ENCODE measurements at regions not wholly inside any gene's neighbourhood (a gene's known extent, or its start where the extent isn't known, plus 50 kb on each side); places are given as distances from the start of the nearest gene placed in this dataset.

- TF ChIP-seq POLR2A (IDR thresholded peaks at IDR 0.05) (no peak), POLR2AphosphoS5 (IDR thresholded peaks at IDR 0.05) (no peak)
- TF ChIP-seq, protein P1, sequence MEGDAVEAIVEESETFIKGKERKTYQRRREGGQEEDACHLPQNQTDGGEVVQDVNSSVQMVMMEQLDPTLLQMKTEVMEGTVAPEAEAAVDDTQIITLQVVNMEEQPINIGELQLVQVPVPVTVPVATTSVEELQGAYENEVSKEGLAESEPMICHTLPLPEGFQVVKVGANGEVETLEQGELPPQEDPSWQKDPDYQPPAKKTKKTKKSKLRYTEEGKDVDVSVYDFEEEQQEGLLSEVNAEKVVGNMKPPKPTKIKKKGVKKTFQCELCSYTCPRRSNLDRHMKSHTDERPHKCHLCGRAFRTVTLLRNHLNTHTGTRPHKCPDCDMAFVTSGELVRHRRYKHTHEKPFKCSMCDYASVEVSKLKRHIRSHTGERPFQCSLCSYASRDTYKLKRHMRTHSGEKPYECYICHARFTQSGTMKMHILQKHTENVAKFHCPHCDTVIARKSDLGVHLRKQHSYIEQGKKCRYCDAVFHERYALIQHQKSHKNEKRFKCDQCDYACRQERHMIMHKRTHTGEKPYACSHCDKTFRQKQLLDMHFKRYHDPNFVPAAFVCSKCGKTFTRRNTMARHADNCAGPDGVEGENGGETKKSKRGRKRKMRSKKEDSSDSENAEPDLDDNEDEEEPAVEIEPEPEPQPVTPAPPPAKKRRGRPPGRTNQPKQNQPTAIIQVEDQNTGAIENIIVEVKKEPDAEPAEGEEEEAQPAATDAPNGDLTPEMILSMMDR (IDR thresholded peaks at IDR 0.05 in 8 of 11, conservative IDR thresholded peaks at IDR 0.05 in 3 of 11): peak in 8 of 11 experiments; percentile 11 to 59 (median 52)
- Histone ChIP-seq H3K4me3 (no peak overlapping the region), H3K9me3 (no peaks in the 10 kb centered on the region), H3K27ac (no peak overlapping the region), H3K36me3 (peaks cover 0 to 14% (median 0%) of the 10 kb centered on the region in 6 donors), H3K4me1 (peaks cover 5 to 55% (median 24%) of the 10 kb centered on the region in 6 donors), H3K27me3 (replicated peaks in 1 of 7) (no peaks in the 10 kb centered on the region)
- no peak for DNase-seq
- intact Hi-C loops (cut with DNase I; ENCODE audit: low total_unique reads): no loop called here
- WGBS, 5 donors: 84 to 86% (median 85%) methylated on average over 3 of the region's 3 CpGs
Measured at GRCh38 chr6:4008324-4009047, 70.5 kb downstream of the FAM217A start.

DNA sequence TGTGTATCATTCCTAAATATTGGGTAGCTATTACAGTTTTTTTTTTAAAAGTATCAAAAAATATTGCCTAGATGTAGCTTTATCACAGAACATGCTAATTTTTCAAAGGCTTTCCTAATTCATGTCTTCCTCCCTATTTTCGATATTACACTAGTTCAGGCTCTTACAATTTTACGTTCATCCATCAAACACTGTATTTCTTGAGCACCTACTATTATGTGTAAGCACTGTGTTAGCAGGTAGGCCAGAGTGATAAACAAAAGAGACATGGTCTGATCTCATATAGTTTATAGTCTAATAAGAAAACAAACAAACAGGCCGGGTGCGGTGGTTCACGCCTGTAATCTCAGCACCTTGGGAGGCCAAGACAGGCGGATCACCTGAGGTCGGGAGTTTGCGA is 69.5 kb downstream of the FAM217A start:
- intact Hi-C loops (cut with DNase I; ENCODE audit: low total_unique reads): no loop called here
- Histone ChIP-seq H3K27me3 (replicated peaks in 1 of 7) (no peaks in the 10 kb centered on the region), H3K4me3 (no peak overlapping the region), H3K27ac (no peak overlapping the region), H3K4me1 (peaks cover 5 to 64% (median 24%) of the 10 kb centered on the region in 6 donors), H3K9me3 (no peaks in the 10 kb centered on the region), H3K36me3 (peaks cover 0 to 15% (median 2%) of the 10 kb centered on the region in 6 donors)
- WGBS, 5 donors: 93 to 96% (median 94%) methylated on average over 8 of the region's 8 CpGs
- DNase-seq: no peak
- TF ChIP-seq, protein P1 (IDR thresholded peaks at IDR 0.05 in 8 of 11, conservative IDR thresholded peaks at IDR 0.05 in 3 of 11): no peak
- no peak for TF ChIP-seq POLR2A (IDR thresholded peaks at IDR 0.05)
- TF ChIP-seq POLR2AphosphoS5 (IDR thresholded peaks at IDR 0.05): no peak

- WGBS, 5 donors: 70 to 88% (median 80%) methylated on average over 2 of the region's 2 CpGs
- TF ChIP-seq POLR2AphosphoS5 (IDR thresholded peaks at IDR 0.05): no peak
- TF ChIP-seq POLR2A (IDR thresholded peaks at IDR 0.05): no peak
- TF ChIP-seq, protein P1 (IDR thresholded peaks at IDR 0.05 in 8 of 11, conservative IDR thresholded peaks at IDR 0.05 in 3 of 11): no peak
Measured at GRCh38 chr6:4010048-4010447, 68.9 kb downstream of the FAM217A start.

DNA sequence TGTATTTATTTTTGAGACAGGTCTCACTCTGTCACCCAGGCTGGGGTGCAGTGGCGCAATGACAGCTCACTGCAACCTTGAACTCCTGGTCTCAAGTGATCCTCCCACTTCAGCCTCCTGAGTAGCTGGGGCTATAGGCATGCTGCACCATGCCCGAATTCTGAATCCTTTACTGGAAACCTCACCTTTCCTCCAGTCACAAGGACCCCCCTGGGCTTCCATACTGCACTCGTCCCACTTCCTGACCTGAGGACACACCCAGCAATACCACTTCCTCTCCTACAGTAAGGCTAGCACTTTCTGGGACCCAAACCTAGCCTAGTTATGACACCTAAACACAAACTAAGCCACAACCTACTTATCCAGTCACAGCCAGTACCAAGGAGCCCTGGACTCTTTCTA is 68.2 kb downstream of the FAM217A start:
- intact Hi-C loops (cut with DNase I; ENCODE audit: low total_unique reads): no loop called here
- Histone ChIP-seq H3K4me3 (no peak overlapping the region), H3K27ac (peak overlapping the region in 3 of 8 donors; percentile 17 to 42 (median 22)), H3K9me3 (no peaks in the 10 kb centered on the region), H3K36me3 (peaks cover 0 to 13% (median 2%) of the 10 kb centered on the region in 6 donors), H3K4me1 (peaks cover 5 to 72% (median 26%) of the 10 kb centered on the region in 6 donors), H3K27me3 (replicated peaks in 1 of 7) (no peaks in the 10 kb centered on the region)
- peak in 1 of 3 donors; percentile 27 for TF ChIP-seq POLR2AphosphoS5 (IDR thresholded peaks at IDR 0.05)
- TF ChIP-seq, protein P1 (IDR thresholded peaks at IDR 0.05 in 8 of 11, conservative IDR thresholded peaks at IDR 0.05 in 3 of 11): no peak
- WGBS, 5 donors: 37 to 54% (median 48%) methylated on average over 3 of the region's 3 CpGs
- DNase-seq: no peak

More at GRCh38 chr6:4010048-4010447, 68.9 kb downstream of the FAM217A start:
- peaks cover 5 to 67% (median 24%) of the 10 kb centered on the region in 6 donors for H3K4me1 ChIP-seq
- intact Hi-C loops (cut with DNase I; ENCODE audit: low total_unique reads): no loop called here
- H3K27me3 ChIP-seq (replicated peaks in 1 of 7): no peaks in the 10 kb centered on the region
- H3K27ac ChIP-seq: no peak overlapping the region
- peaks cover 0 to 13% (median 2%) of the 10 kb centered on the region in 6 donors for H3K36me3 ChIP-seq
- H3K4me3 ChIP-seq: no peak overlapping the region
- DNase-seq: no peak
- no peaks in the 10 kb centered on the region for H3K9me3 ChIP-seq
